K562 (cell line): ENCODE measurements at regions not wholly inside any gene's neighbourhood (a gene's known extent, or its start where the extent isn't known, plus 50 kb on each side); places are given as distances from the start of the nearest gene placed in this dataset.

ENCODE experiments used
- ATAC-seq: fragments of 200-7000 bp; cut with Tn5 transposase; 3 replicates; pipeline ENCODE4 v1.9.1; 2020; ENCODE audit warnings: moderate library complexity
- BruUV-seq: library from RNA; stranded (reverse); fragments of 400-500 nt; replicated peaks from 2 replicates; lab custom pipeline; 2021; lab: Mats Ljungman, UMichigan
- CTCF ChIA-PET: fragments of 300-600 bp; formaldehyde crosslinking; extraction: SDS; loops from one replicate; lab custom pipeline; 2021; ENCODE audit warnings: low intra/inter-chr PET ratio; lab: Yijun Ruan, JAX
- POLR2A ChIA-PET: fragments of 300-600, 350-650 bp; sonication (Branson Sonifier 250); formaldehyde crosslinking; extraction: SDS; loops from one replicate; lab custom pipeline; 2021; ENCODE audit warnings: antibody characterized with exemption, inconsistent platforms; lab: Yijun Ruan, JAX
- DNase-seq, 4 experiments: peaks; one replicate each; pipeline versions ENCODE4 v3.0.0 to v3.0.0-alpha.2; 2011 to 2018; ENCODE audit warnings: low spot score in 3 of 4, mixed read lengths in 3 of 4; ENCODE audit errors: extremely low read depth in 1 of 4
- FAIRE-seq: peaks from 2 replicates; lab custom pipeline; 2011; peaks lifted over from hg19 to GRCh38; lab: Jason Lieb, UNC
- H2AFZ ChIP-seq: 2 replicates; pipeline ENCODE4 v1.6.0; 2011; ENCODE audit warnings: low read depth, low read length, control low read depth, inconsistent platforms
- H3K27ac ChIP-seq: fragments of 200-600 bp; 3 replicates; pipeline ENCODE4 v1.8.0; 2011; ENCODE audit warnings: low read depth, mild to moderate bottlenecking, control low read depth, inconsistent platforms, low read length, moderate library complexity, mixed read lengths; ENCODE audit errors: extremely low read depth
- H3K27me3 ChIP-seq, 2 experiments: fragments of 300-600 bp in 1 of 2; 2 replicates in 1 of 2; 3 replicates in 1 of 2; pipeline versions ENCODE4 v1.6.0 to v1.8.0; 2011; ENCODE audit warnings: inconsistent platforms in 2 of 2, low read length in 2 of 2, mild to moderate bottlenecking in 1 of 2, mixed read lengths in 1 of 2, moderate library complexity in 1 of 2; ENCODE audit not compliant: control insufficient read depth in 2 of 2, insufficient read depth in 2 of 2
- H3K36me3 ChIP-seq: fragments of 300-600 bp; 3 replicates; pipeline ENCODE4 v1.8.0; 2011; ENCODE audit warnings: mild to moderate bottlenecking, low read length, inconsistent platforms; ENCODE audit not compliant: control insufficient read depth, insufficient read depth
- H3K4me1 ChIP-seq, 2 experiments: fragments of 200-600 bp in 1 of 2; replicated peaks in 1 of 2; 2 replicates in 1 of 2; 3 replicates in 1 of 2; pipeline versions ENCODE4 v1.5.1 to v1.8.0; 2011; ENCODE audit warnings: inconsistent platforms in 2 of 2, low read length in 2 of 2, mild to moderate bottlenecking in 1 of 2, mixed read lengths in 1 of 2, moderate library complexity in 1 of 2; ENCODE audit not compliant: control insufficient read depth in 2 of 2, insufficient read depth in 2 of 2
- H3K4me2 ChIP-seq: 2 replicates; pipeline ENCODE4 v1.6.1; 2011; ENCODE audit warnings: low read length, control low read depth, inconsistent platforms, mixed read lengths; ENCODE audit not compliant: insufficient read depth
- H3K4me3 ChIP-seq: fragments of 200-600 bp; sonication (generic), shearing (Covaris generic); 2 replicates; pipeline ENCODE4 v1.5.1; 2016; ENCODE audit warnings: control low read depth, inconsistent platforms
- H3K79me2 ChIP-seq: fragments of 200-600 bp; 3 replicates; pipeline ENCODE4 v1.8.0; 2011; ENCODE audit warnings: low read length, inconsistent platforms; ENCODE audit not compliant: control insufficient read depth, insufficient read depth
- H3K9ac ChIP-seq, 2 experiments: 2 replicates each; pipeline versions ENCODE4 v1.6.0 to v1.6.1; 2011; ENCODE audit warnings: low read depth in 2 of 2, low read length in 2 of 2, control low read depth in 1 of 2, inconsistent platforms in 1 of 2, mild to moderate bottlenecking in 1 of 2, mixed read lengths in 1 of 2; ENCODE audit not compliant: insufficient read depth in 1 of 2
- H3K9me1 ChIP-seq: one replicate; pipeline ENCODE4 v1.6.0; 2011; ENCODE audit warnings: inconsistent platforms, mild to moderate bottlenecking, low read length, moderate library complexity; ENCODE audit not compliant: control insufficient read depth, insufficient read depth
- H3K9me3 ChIP-seq: replicated peaks from 2 replicates; pipeline ENCODE4 v1.5.1; 2011; ENCODE audit warnings: low read depth, low read length, inconsistent platforms; ENCODE audit not compliant: control insufficient read depth, insufficient read depth
- H4K20me1 ChIP-seq: replicated peaks from 2 replicates; pipeline ENCODE4 v1.6.1; 2011; ENCODE audit warnings: low read length, inconsistent platforms, mixed read lengths; ENCODE audit not compliant: control insufficient read depth, insufficient read depth
- FOXJ2 ChIP-seq: fragments of 200-800 bp; sonication (Bioruptor generic); IDR thresholded peaks from 2 replicates; pipeline ENCODE4 v1.6.1; 2016; ENCODE audit warnings: missing genetic modification characterization, missing compliant biosample characterization
- GMEB1 ChIP-seq: fragments of 250-450 bp; sonication (Bioruptor Pico); IDR thresholded peaks from 2 replicates; pipeline ENCODE4 v1.4.0; 2020; ENCODE audit warnings: mild to moderate bottlenecking
- HMGN3 ChIP-seq: IDR thresholded peaks from 2 replicates; pipeline ENCODE4 v1.6.1; 2011; ENCODE audit warnings: borderline replicate concordance, low read depth, mild to moderate bottlenecking, mixed read lengths, low read length; ENCODE audit not compliant: insufficient read length; ENCODE audit errors: extremely low read depth
- NCOA6 ChIP-seq: fragments of 450-650 bp; IDR thresholded peaks from 2 replicates; pipeline ENCODE4 v1.6.1; 2017; ENCODE audit warnings: mild to moderate bottlenecking
- NR2C2 ChIP-seq, 2 experiments: fragments of 200-800 bp in 1 of 2; sonication (Bioruptor generic) in 1 of 2; sonication (generic) in 1 of 2; formaldehyde crosslinking in 1 of 2; IDR thresholded peaks; 2 replicates each; pipeline versions ENCODE4 v1.6.1 to v1.8.0; 2016 to 2022; ENCODE audit warnings: mild to moderate bottlenecking in 1 of 2, missing compliant biosample characterization in 1 of 2, missing genetic modification characterization in 1 of 2, missing genetic modification reagents in 1 of 2
- SMARCB1 ChIP-seq: IDR thresholded peaks from 2 replicates; pipeline ENCODE4 v1.6.1; 2011; ENCODE audit warnings: improper control_type of control experiment, low read depth; ENCODE audit not compliant: insufficient read length
- SOX6 ChIP-seq: fragments of 450-650 bp; IDR thresholded peaks from 2 replicates; pipeline ENCODE4 v1.6.1; 2014; ENCODE audit warnings: mild to moderate bottlenecking
- TCF7L2 ChIP-seq: fragments of 150-350 bp; IDR thresholded peaks from 2 replicates; pipeline ENCODE4 v1.6.1; 2016; ENCODE audit warnings: low read depth, mild to moderate bottlenecking, low read length, moderate library complexity
- ZNF436 ChIP-seq: fragments of 250-450, 450-650 bp; sonication (Bioruptor Pico); formaldehyde crosslinking; IDR thresholded peaks from 2 replicates; pipeline ENCODE4 v1.7.0; 2020; ENCODE audit warnings: mild to moderate bottlenecking
- ZNF76 ChIP-seq: fragments of 250-450 bp; sonication (Bioruptor Pico); IDR thresholded peaks from 2 replicates; pipeline ENCODE4 v1.4.0; 2020; ENCODE audit warnings: mild to moderate bottlenecking, moderate library complexity, borderline replicate concordance
- ZNF780A ChIP-seq: fragments of 250-450 bp; sonication (Bioruptor Pico); IDR thresholded peaks from 2 replicates; pipeline ENCODE4 v1.5.0; 2021; ENCODE audit warnings: mild to moderate bottlenecking
- ZSCAN29 ChIP-seq: fragments of 450-650 bp; IDR thresholded peaks from 2 replicates; pipeline ENCODE4 v1.6.1; 2017
- WGBS: fragments of 100-300 bp; shearing (Covaris generic); methylation state at CpG from one replicate; pipeline ENCODE4 v1.1.6; 2016; ENCODE audit warnings: low coverage, mixed read lengths; ENCODE audit not compliant: insufficient coverage; ENCODE audit errors: missing lambda C conversion rate; 5-methylcytosine and 5-hydroxymethylcytosine counted together
- in situ Hi-C: fragments of 300-500 bp; cut with MboI; formaldehyde crosslinking; loops from 4 replicates; pipeline ENCODE4 v1.15.0; 2018; ENCODE audit warnings: inconsistent platforms, mixed read lengths
- intact Hi-C: fragments of 100-400 bp; cut with micrococcal nuclease; formaldehyde crosslinking; loops from 2 replicates; pipeline ENCODE4 v1.14.2; 2022
- TF ChIP-seq, protein P1 (sequence below): sonication (generic); formaldehyde crosslinking; IDR thresholded peaks from 2 replicates; pipeline ENCODE4 v1.9.0; 2022; ENCODE audit warnings: mild to moderate bottlenecking, missing genetic modification reagents
- TF ChIP-seq, protein P2 (sequence below), 2 experiments: IDR thresholded peaks; 2 replicates each; pipeline ENCODE4 v1.6.1; 2011; ENCODE audit warnings: borderline replicate concordance in 1 of 2, control low read depth in 1 of 2, low read depth in 1 of 2, low read length in 1 of 2, mild to moderate bottlenecking in 1 of 2, mixed read lengths in 1 of 2, moderate library complexity in 1 of 2; ENCODE audit not compliant: insufficient read depth in 1 of 2, insufficient read length in 1 of 2, poor library complexity in 1 of 2, severe bottlenecking in 1 of 2; ENCODE audit errors: extremely low read depth in 1 of 2

DNA sequence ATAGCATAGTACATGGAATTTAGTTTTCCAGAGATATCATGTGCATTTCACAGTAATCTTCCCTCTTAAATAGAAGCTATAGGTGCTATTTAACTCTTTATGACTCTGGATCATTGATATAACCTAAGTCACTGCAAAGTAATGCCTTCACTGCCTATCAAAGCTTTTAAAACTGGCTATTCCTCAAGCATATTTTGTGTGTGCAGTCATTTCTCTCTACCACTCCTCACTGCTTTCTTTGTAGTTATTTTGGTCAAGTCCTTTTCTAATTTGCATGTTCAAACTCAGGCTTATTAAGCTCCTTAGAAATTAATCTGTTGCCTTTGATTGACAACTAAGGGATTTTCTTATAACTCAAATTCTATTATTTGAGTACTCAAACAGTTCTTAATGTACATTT, 79.4 kb upstream of the PLEKHG7 start:
- H3K4me3 ChIP-seq: no peak overlapping the region
- no peaks in the 10 kb centered on the region for H3K9me3 ChIP-seq
- H3K36me3 ChIP-seq: no peaks in the 10 kb centered on the region
- H2AFZ ChIP-seq: no peak overlapping the region
- H3K79me2 ChIP-seq: no peaks in the 10 kb centered on the region
- CTCF ChIA-PET: no interaction called here
- DNase-seq (no peak), FAIRE-seq (no peak), ATAC-seq (no peak)
- H3K4me1 ChIP-seq: no peaks in the 10 kb centered on the region
- no peaks in the 10 kb centered on the region for H3K9me1 ChIP-seq
- TF ChIP-seq SOX6 (no peak), NCOA6 (no peak), ZNF780A (CRISPR knock-in tag) (no peak)
- TF ChIP-seq, protein P1, sequence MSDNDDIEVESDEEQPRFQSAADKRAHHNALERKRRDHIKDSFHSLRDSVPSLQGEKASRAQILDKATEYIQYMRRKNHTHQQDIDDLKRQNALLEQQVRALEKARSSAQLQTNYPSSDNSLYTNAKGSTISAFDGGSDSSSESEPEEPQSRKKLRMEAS (CRISPR knock-in tag): no peak
- H3K27ac ChIP-seq: no peak overlapping the region
- no peak overlapping the region for H3K9ac ChIP-seq
- no peaks in the 10 kb centered on the region for H4K20me1 ChIP-seq
- in situ Hi-C loops: no loop called here
- POLR2A ChIA-PET: no interaction called here
- H3K27me3 ChIP-seq: peaks cover 3 to 4% of the 10 kb centered on the region in 2 experiments; a peak in 1 of 5 replicates
- H3K4me2 ChIP-seq: no peak overlapping the region
- no TSS peak for BruUV-seq
- intact Hi-C loops: no loop called here

DNA sequence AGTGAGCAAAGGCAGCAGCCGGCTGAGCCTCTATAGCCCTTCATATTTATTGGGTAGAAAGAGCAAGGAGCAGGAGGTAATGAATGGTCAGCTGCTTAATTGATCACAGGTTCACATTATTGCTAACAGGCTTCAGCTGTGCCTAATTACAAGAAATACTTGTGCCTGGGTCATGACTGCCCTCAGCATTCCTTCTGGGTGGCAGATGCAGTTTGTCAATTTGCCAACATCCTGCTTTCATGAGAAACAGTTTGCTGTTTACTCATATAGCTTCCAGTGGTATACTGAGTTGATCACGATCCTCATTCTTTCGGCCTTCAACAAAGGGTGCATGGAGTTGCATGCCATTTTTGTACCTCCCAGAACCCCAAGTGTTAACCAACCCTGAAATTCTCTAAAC, 81.0 kb upstream of the PLEKHG7 start:
- no peaks in the 10 kb centered on the region for H3K36me3 ChIP-seq
- no peak overlapping the region for H3K4me3 ChIP-seq
- intact Hi-C loops (no loop called here), in situ Hi-C loops (no loop called here)
- ATAC-seq (no peak), DNase-seq (no peak), FAIRE-seq (no peak)
- H4K20me1 ChIP-seq: no peaks in the 10 kb centered on the region
- H3K79me2 ChIP-seq: no peaks in the 10 kb centered on the region
- H3K4me1 ChIP-seq: no peaks in the 10 kb centered on the region
- no peaks in the 10 kb centered on the region for H3K9me1 ChIP-seq
- ChIA-PET CTCF (no interaction called here), POLR2A (interaction anchor here (1.0 kb wide), 1 partner anchor 10 kb away, joined by 4 read pairs; no protein-coding TSS in a partner anchor)
- no peaks in the 10 kb centered on the region for H3K9me3 ChIP-seq
- no peak overlapping the region for H2AFZ ChIP-seq
- H3K27ac ChIP-seq: no peak overlapping the region
- WGBS: 0% methylated on average over 3 of the region's 3 CpGs
- no peak overlapping the region for H3K9ac ChIP-seq
- no peak overlapping the region for H3K4me2 ChIP-seq
- no TSS peak for BruUV-seq
- H3K27me3 ChIP-seq: peaks cover 3 to 4% of the 10 kb centered on the region in 2 experiments; a peak in 2 of 5 replicates
- no peak for TF ChIP-seq ZNF76 (CRISPR knock-in tag)
- TF ChIP-seq ZNF436 (CRISPR knock-in tag): no peak
- TF ChIP-seq GMEB1 (CRISPR knock-in tag): no peak
- TF ChIP-seq ZSCAN29: no peak
- TF ChIP-seq, protein P2, sequence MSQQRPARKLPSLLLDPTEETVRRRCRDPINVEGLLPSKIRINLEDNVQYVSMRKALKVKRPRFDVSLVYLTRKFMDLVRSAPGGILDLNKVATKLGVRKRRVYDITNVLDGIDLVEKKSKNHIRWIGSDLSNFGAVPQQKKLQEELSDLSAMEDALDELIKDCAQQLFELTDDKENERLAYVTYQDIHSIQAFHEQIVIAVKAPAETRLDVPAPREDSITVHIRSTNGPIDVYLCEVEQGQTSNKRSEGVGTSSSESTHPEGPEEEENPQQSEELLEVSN (IDR thresholded peaks at IDR 0.05; ENCODE audit: borderline replicate concordance in 1 of 2, extremely low read depth in 1 of 2, insufficient read depth in 1 of 2, insufficient read length in 1 of 2, low read depth in 1 of 2, low read length in 1 of 2, poor library complexity in 1 of 2, severe bottlenecking in 1 of 2): no peak
- no peak for TF ChIP-seq HMGN3
- TF ChIP-seq SMARCB1: no peak
- TF ChIP-seq TCF7L2: no peak
- no peak for TF ChIP-seq FOXJ2 (tag)
- no peak for TF ChIP-seq NR2C2 (CRISPR knock-in tag; IDR thresholded peaks at IDR 0.05)
- TF ChIP-seq NR2C2 (tag; IDR thresholded peaks at IDR 0.05): no peak
